ENCODE measurements at regions not wholly inside any gene's neighbourhood (a gene's known extent, or its start where the extent isn't known, plus 50 kb on each side); places are given as distances from the start of the nearest gene placed in this dataset.
A peak's percentile ranks its signal among the peaks of the same experiment; 100 is the strongest.

DNA sequence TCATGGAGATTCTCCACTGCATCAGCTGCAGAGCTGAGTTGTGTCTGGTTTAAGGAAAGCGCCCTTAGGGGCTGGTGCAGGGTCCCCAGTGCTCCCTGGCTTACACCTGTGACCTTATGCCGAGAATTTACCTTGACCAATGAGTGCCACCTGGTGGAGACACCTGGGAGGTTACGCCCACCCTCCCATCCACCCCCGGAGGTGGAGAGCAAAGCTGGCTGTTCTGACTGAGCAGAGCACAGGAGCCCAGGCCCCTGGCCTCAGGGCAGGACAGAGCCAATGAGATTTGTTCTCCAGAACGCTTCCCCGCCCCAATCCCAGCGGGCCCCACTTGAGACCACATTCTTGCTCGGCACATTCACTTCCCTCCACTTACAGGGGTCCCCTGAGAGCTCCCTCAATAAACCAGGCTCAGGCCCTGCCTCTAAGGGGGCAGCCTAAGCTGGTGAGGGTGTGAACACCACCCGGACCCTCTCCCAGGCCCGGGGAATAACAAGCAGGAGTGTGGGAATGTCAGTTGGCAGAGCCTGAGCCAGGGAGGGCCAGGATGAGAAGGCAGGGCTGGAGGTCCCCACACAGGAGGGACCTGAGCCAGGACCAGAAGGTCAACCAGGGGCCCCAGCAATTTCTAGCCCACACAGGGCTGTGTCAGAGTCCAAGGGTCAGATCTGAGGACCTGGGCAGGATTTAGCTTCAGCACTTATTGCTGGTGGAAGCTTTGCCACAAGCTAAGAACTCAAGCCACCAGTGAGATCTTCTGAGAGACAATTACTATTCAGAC is 117.1 kb downstream of the TPRA1 start:
- CTCF ChIA-PET: interaction anchor here (0.6 to 1.2 kb wide), 3 partner anchors 18 to 1872 kb away, joined by 3 to 5 read pairs (median 3); no protein-coding TSS in a partner anchor
- intact Hi-C loops (cut with micrococcal nuclease): no loop called here
- Histone ChIP-seq H3K4me2 (ENCODE audit: insufficient read depth, low read length) (no peak overlapping the region), H3K9me1 (replicated peaks; ENCODE audit: control insufficient read depth, extremely low read depth, insufficient read depth, low read length) (no peaks in the 10 kb centered on the region), H3K79me2 (ENCODE audit: control insufficient read depth, insufficient read depth, low read length) (no peaks in the 10 kb centered on the region), H2AFZ (ENCODE audit: low read depth, low read length) (no peak overlapping the region), H3K4me1 (ENCODE audit: control insufficient read depth, extremely low read depth, insufficient read depth, low read length) (no peaks in the 10 kb centered on the region), H3K9me3 (replicated peaks; ENCODE audit: control insufficient read depth, insufficient read depth, low read length) (no peaks in the 10 kb centered on the region), H3K9ac (replicated peaks; ENCODE audit: extremely low read depth, insufficient read depth, low read length) (no peak overlapping the region), H3K4me3 (replicated peaks in 1 of 3; ENCODE audit: insufficient read depth in 1 of 3, low read depth in 1 of 3, low read length in 3 of 3) (no peak overlapping the region), H3K27me3 (ENCODE audit: control insufficient read depth in 2 of 2, insufficient read depth in 2 of 2, low read length in 2 of 2) (no peaks in the 10 kb centered on the region), H4K20me1 (replicated peaks; ENCODE audit: control insufficient read depth, extremely low read depth, insufficient read depth, low read length) (no peaks in the 10 kb centered on the region), H3K36me3 (ENCODE audit: control insufficient read depth in 2 of 2, extremely low read depth in 1 of 2, insufficient read depth in 2 of 2, low read length in 2 of 2) (no peaks in the 10 kb centered on the region), H3K27ac (ENCODE audit: insufficient read depth, low read depth, low read length) (no peak overlapping the region)
- dilution Hi-C loops (cut with MboI; ENCODE audit: extremely low pct_ligation_motif_present, low sequenced_read_pairs): no loop called here
- DNase-seq (ENCODE audit: low read depth, low spot score): no peak
- POLR2A ChIA-PET: no interaction called here
- no peak for FAIRE-seq
- BruUV-seq (replicated peaks): no TSS peak
- TF ChIP-seq CTCF (IDR thresholded peaks at IDR 0.05; ENCODE audit: extremely low read depth in 1 of 2, insufficient read depth in 1 of 2, low read depth in 1 of 2, low read length in 2 of 2) (peak in 1 of 2 donors; percentile 18), JUN (IDR thresholded peaks at IDR 0.05; ENCODE audit: borderline replicate concordance, insufficient read depth, insufficient read length, low read depth) (no peak)

GRCh38 chr3:127472506-127472905 is 118.0 kb downstream of the TPRA1 start:
- no peak overlapping the region for H3K4me2 ChIP-seq (ENCODE audit: insufficient read depth, low read length)
- no peaks in the 10 kb centered on the region for H4K20me1 ChIP-seq (replicated peaks; ENCODE audit: control insufficient read depth, extremely low read depth, insufficient read depth, low read length)
- no peaks in the 10 kb centered on the region for H3K36me3 ChIP-seq (ENCODE audit: control insufficient read depth in 2 of 2, extremely low read depth in 1 of 2, insufficient read depth in 2 of 2, low read length in 2 of 2)
- no peak overlapping the region for H3K9ac ChIP-seq (replicated peaks; ENCODE audit: extremely low read depth, insufficient read depth, low read length)
- ChIA-PET POLR2A (no interaction called here), CTCF (interaction anchor here (1.0 to 1.2 kb wide), 2 partner anchors 15 to 17 kb away, joined by 3 to 5 read pairs; no protein-coding TSS in a partner anchor)
- intact Hi-C loops (cut with micrococcal nuclease) (no loop called here), dilution Hi-C loops (cut with MboI; ENCODE audit: extremely low pct_ligation_motif_present, low sequenced_read_pairs) (no loop called here)
- no peak for FAIRE-seq
- no peaks in the 10 kb centered on the region for H3K9me3 ChIP-seq (replicated peaks; ENCODE audit: control insufficient read depth, insufficient read depth, low read length)
- H3K79me2 ChIP-seq (ENCODE audit: control insufficient read depth, insufficient read depth, low read length): no peaks in the 10 kb centered on the region
- H3K27me3 ChIP-seq (ENCODE audit: control insufficient read depth in 2 of 2, insufficient read depth in 2 of 2, low read length in 2 of 2): no peaks in the 10 kb centered on the region
- no TSS peak for BruUV-seq (replicated peaks)
- H3K9me1 ChIP-seq (replicated peaks; ENCODE audit: control insufficient read depth, extremely low read depth, insufficient read depth, low read length): no peaks in the 10 kb centered on the region
- no peak overlapping the region for H3K27ac ChIP-seq (ENCODE audit: insufficient read depth, low read depth, low read length)
- no peaks in the 10 kb centered on the region for H3K4me1 ChIP-seq (ENCODE audit: control insufficient read depth, extremely low read depth, insufficient read depth, low read length)
- H2AFZ ChIP-seq (ENCODE audit: low read depth, low read length): no peak overlapping the region
- no peak overlapping the region for H3K4me3 ChIP-seq (replicated peaks in 1 of 3; ENCODE audit: insufficient read depth in 1 of 3, low read depth in 1 of 3, low read length in 3 of 3)
- DNase-seq (ENCODE audit: low read depth, low spot score): no peak
- TF ChIP-seq FOS (IDR thresholded peaks at IDR 0.05; ENCODE audit: borderline replicate concordance, insufficient read depth, low read length) (no peak), JUN (IDR thresholded peaks at IDR 0.05; ENCODE audit: borderline replicate concordance, insufficient read depth, insufficient read length, low read depth) (no peak), MAX (IDR thresholded peaks at IDR 0.05; ENCODE audit: insufficient read depth, insufficient read length) (no peak), MYC (IDR thresholded peaks at IDR 0.05; ENCODE audit: low read depth, low read length) (no peak), POLR2AphosphoS5 (IDR thresholded peaks at IDR 0.05; ENCODE audit: insufficient read depth, low read depth, low read length) (no peak), EZH2 (IDR thresholded peaks at IDR 0.05; ENCODE audit: borderline replicate concordance, low read depth, low read length, severe bottlenecking) (no peak), GATA2 (IDR thresholded peaks at IDR 0.05; ENCODE audit: insufficient read depth, insufficient read length, low read depth, low read length) (no peak), POLR2A (IDR thresholded peaks at IDR 0.05; ENCODE audit: low read depth, low read length) (no peak), CTCF (IDR thresholded peaks at IDR 0.05; ENCODE audit: extremely low read depth in 1 of 2, insufficient read depth in 1 of 2, low read depth in 1 of 2, low read length in 2 of 2) (no peak)

Data from endothelial cell of umbilical vein (primary cell).